ENCODE measurements at regions not wholly inside any gene's neighbourhood (a gene's known extent, or its start where the extent isn't known, plus 50 kb on each side); places are given as distances from the start of the nearest gene placed in this dataset.

- intact Hi-C loops (cut with DNase I): no loop called here
Observed at GRCh38 chr20:63106765-63107448, 100.1 kb upstream of the BHLHE23 start.

GRCh38 chr20:63106108-63106764 lies 99.5 kb upstream of the BHLHE23 start:
- no peak for DNase-seq
- Histone ChIP-seq H3K27me3 (ENCODE audit: insufficient read depth in 3 of 3, low read length in 2 of 3) (peaks cover 0 to 61% (median 22%) of the 10 kb centered on the region in 3 donors), H3K9me3 (peaks cover 6% of the 10 kb centered on the region), H3K27ac (no peak overlapping the region), H3K4me1 (no peaks in the 10 kb centered on the region), H3K36me3 (ENCODE audit: insufficient read depth in 1 of 2, low read depth in 1 of 2) (no peaks in the 10 kb centered on the region), H3K4me3 (no peak overlapping the region)
- ATAC-seq: no peak
- no peak for TF ChIP-seq CTCF (IDR thresholded peaks at IDR 0.05)
- 44 to 45% (median 45%) methylated on average over 15 of the region's 15 CpGs for WGBS, 3 donors
- intact Hi-C loops (cut with DNase I): no loop called here

More at GRCh38 chr20:63106765-63107448, 100.1 kb upstream of the BHLHE23 start:
- H3K9me3 ChIP-seq: peaks cover 6% of the 10 kb centered on the region
- H3K27ac ChIP-seq: no peak overlapping the region
- no peaks in the 10 kb centered on the region for H3K4me1 ChIP-seq
- H3K36me3 ChIP-seq (ENCODE audit: insufficient read depth in 1 of 2, low read depth in 1 of 2): no peaks in the 10 kb centered on the region
- peaks cover 0 to 59% (median 19%) of the 10 kb centered on the region in 3 donors for H3K27me3 ChIP-seq (ENCODE audit: insufficient read depth in 3 of 3, low read length in 2 of 3)
- no peak for ATAC-seq
- TF ChIP-seq CTCF (IDR thresholded peaks at IDR 0.05): no peak
- H3K4me3 ChIP-seq: no peak overlapping the region
- 70 to 79% (median 73%) methylated on average over 16 of the region's 16 CpGs for WGBS, 3 donors
- peak in 1 of 2 donors; percentile 8 for DNase-seq

- TF ChIP-seq CTCF (IDR thresholded peaks at IDR 0.05): no peak
- ATAC-seq (no peak), DNase-seq (no peak)
- no peaks in the 10 kb centered on the region for H3K36me3 ChIP-seq (ENCODE audit: insufficient read depth in 1 of 2, low read depth in 1 of 2)
- WGBS, 3 donors: 71 to 78% (median 76%) methylated on average over 32 of the region's 32 CpGs
- no peak overlapping the region for H3K4me3 ChIP-seq
- peaks cover 6% of the 10 kb centered on the region for H3K9me3 ChIP-seq
- no peaks in the 10 kb centered on the region for H3K4me1 ChIP-seq
- peaks cover 0 to 63% (median 18%) of the 10 kb centered on the region in 3 donors for H3K27me3 ChIP-seq (ENCODE audit: insufficient read depth in 3 of 3, low read length in 2 of 3)
- intact Hi-C loops (cut with DNase I): no loop called here
- no peak overlapping the region for H3K27ac ChIP-seq
Observed at GRCh38 chr20:63105211-63106107, 98.7 kb upstream of the BHLHE23 start.

- no peak for TF ChIP-seq CTCF (IDR thresholded peaks at IDR 0.05)
- WGBS, 3 donors: 68 to 74% (median 72%) methylated on average over 17 to 19 of the region's 19 CpGs
- no peak overlapping the region for H3K27ac ChIP-seq
- DNase-seq: no peak
- H3K27me3 ChIP-seq (ENCODE audit: insufficient read depth in 3 of 3, low read length in 2 of 3): peaks cover 0 to 72% (median 24%) of the 10 kb centered on the region in 3 donors
- H3K4me1 ChIP-seq: no peaks in the 10 kb centered on the region
- H3K36me3 ChIP-seq (ENCODE audit: insufficient read depth in 1 of 2, low read depth in 1 of 2): no peaks in the 10 kb centered on the region
- ATAC-seq: no peak
- intact Hi-C loops (cut with DNase I): no loop called here
- H3K4me3 ChIP-seq: no peak overlapping the region
- H3K9me3 ChIP-seq: peaks cover 6% of the 10 kb centered on the region
Observed at GRCh38 chr20:63104312-63105181, 97.8 kb upstream of the BHLHE23 start.
